Activated CD8-positive, alpha-beta memory T cell treated with anti-CD3 and anti-CD28 coated beads, Interleukin-2, amount 50 U/mL, for 48 hours (primary cell): ENCODE measurements at regions not wholly inside any gene's neighbourhood (a gene's known extent, or its start where the extent isn't known, plus 50 kb on each side); places are given as distances from the start of the nearest gene placed in this dataset.

ENCODE experiments used
- DNase-seq: peaks from one replicate; pipeline ENCODE4 v3.0.0-alpha.2; 2020

GRCh38 chr2:215765729-215766360 lies 247.5 kb downstream of the MREG start:
- no peak for DNase-seq

DNA sequence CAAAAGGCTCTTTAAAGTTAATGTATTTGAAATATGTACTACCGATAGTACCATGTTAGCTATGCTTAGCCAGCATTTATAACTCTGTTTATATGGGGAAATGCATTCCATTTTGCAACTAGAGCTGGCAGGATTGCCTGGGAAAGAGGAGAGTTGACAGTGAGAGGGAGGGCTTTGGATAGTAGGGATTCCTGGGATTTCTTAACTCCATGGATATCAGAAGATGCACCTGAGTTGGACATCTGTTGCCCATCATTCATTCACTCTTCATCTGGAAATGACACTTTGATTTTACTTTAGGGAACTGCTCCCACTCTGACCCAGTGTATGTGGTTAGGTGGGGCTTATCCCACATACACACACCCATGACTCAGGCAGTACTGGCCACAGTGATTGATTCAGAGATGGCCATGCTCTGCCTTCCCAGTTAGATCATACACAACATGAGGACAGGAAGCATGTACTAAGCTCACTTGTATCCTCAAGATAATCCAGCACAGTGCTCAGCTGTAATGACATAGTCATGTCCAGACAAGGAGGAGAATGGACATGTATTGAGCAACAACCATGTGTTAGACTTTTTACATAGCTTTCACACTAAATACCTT lies 248.8 kb downstream of the MREG start:
- no peak for DNase-seq

GRCh38 chr2:215760557-215760956 lies 252.8 kb downstream of the MREG start:
- no peak for DNase-seq

DNA sequence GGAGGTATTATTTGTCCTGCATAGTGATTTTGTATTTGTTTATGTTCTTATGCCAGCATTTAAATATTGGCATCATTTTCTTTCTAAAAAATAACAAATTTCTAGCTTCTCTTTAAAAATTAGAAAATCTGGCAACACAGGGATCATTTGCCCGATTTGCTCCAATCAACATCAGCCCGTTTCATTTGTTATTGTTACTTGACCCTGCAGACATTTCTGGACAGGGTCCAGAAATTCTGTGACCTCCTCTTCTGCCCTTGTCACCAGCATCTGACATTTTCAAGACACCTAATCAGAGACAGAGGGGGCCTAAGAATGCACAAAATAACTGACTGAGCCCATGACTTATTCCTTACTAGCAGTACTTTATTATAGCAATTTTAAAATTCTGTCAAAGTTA lies 253.3 kb downstream of the MREG start:
- DNase-seq, result no peak

DNA sequence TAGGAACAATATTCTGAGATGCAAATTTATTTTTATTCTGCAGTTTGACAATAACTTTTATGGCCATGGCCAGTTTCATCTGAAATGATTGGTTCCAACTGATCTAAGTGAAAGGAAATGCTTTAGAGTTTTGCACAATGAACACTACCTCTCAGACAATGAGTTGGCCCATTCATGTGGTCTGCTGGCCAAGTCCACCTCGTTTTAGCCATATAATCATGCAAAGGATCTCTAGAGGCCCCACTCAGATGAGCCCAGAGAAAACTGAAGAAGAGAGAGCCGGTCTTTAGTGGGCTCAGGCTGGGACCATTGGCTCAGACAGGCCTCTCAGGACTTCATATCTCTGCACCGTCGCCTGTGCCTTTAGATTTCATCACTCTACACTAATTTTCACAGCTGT lies 254.7 kb downstream of the MREG start:
- DNase-seq, result no peak

- DNase-seq, result no peak
These were observed 257.0 kb downstream of the MREG start for GRCh38 chr2:215756346-215756730.

DNA sequence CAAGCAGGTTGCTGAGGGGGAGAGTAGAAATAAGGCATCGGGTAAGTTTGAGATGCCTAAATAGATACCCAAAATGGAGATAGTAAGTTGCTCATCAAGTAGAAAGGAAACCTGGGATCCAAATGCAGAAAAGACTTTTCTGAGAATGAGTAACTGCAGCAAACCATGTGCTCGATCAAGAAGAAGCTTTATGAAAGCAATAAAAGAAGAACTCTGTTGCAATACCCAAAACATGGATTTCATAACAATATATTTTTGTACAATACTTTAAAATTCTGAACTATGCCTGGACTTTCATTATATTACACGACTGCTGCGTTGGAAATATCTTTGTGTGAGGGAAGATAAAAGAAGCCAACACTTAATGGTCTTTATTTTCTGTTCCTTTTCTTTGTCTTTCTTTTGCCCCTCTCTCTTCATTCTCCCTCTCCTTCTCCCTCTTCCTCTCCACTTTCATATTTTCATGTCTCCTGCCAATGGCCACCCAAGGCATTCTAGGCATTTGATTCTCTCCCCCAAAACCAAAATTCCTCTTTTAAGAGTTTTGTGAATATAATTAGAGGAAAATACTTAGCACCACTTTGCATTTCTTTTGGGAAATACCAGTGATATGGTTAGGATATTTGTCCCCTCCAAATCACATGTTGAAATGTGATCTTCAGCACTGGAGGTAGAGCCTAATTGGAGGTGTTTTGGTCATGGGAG lies 257.6 kb downstream of the MREG start:
- no peak for DNase-seq

DNA sequence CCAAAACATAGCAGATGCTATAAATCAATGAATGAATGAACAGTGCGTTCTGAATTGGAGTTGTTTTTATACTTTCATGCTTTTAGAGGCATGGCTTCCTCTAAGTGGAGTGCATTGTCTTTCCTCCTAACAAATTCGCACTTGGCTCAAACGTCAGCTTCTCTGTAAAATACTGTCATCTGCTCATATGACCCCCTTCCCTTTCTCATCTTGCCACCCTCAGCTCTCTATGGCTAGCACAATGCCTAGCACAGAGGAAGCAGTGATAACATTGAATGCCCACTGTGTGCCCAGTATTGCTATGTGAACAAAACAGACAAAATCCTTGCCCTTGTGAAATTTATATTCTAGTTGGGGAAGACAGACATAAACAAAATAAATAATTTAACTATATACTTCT lies 258.8 kb downstream of the MREG start:
- no peak for DNase-seq

DNA sequence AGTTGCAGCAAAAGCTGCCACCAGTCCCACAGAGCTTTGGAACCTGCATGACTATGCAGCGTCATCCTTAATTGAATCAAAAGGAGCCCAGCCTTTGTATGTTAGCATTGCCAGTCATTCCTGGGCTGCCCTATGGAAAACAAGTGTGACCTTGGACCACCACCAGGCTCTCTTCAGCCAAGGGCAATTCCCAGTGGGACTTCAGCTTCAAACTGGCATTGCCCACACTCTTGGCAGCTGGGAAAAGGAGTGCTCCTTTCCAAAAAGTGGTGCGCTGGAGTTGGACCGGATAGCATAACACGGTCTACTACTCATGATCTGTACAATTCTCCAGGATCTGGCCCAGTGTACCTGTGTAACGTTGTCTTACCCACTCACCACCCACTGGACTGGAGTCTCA lies 259.5 kb downstream of the MREG start:
- DNase-seq, result no peak

DNA sequence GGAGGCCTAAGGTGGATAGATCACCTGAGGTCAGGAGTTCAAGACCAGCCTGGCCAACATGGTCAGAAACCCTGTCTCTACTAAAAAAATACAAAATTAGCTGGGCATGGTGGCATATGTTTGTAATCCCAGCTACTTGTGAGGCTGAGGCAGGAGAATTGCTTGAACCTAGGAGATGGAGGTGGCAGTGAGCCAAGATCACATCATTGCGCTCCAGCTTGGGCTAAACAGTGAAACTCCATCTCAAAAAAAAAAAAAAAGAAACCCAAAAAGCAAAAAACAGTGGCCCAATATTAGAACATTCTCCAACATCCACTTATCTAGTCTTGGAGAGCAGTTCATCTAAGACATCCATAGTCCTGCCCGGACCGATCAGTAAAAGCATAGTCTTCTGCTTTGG lies 260.4 kb downstream of the MREG start:
- DNase-seq, result no peak

DNA sequence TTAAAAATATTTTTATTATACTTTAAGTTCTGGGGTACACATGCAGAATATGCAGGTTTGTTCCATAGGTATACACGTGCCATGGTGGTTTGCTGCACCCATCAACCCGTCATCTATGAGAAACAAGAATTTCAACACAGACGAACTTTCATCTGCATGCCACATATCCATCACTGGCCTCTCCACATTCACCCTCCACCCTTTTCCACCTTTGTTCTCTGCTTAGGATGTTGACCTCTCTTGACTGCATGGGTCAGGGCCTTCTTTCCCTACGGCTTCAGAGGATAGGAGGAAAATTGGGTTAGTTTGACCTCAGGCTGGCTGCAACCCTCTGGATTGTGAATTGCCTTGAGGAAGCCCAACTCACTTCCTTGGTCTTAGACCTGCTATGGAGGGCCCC lies 260.9 kb downstream of the MREG start:
- no peak for DNase-seq

DNA sequence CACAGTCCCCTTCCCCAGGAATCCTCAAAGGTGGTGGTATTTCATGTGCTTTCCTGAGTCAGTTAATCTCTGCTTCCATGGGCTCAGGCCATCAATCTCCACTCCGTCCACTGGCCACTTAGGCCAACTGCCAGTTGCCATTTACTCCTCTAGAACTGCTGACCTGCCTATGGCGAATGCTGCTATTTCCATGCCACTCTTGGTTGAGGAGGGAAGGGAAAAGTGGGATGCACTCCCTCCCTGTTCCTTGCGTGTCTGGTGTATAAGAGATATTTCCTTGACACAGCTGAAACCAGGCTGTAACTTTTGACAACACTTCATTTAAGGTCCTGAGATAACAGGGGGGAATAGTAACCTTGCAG lies 261.5 kb downstream of the MREG start:
- DNase-seq, result no peak

GRCh38 chr2:215751200-215751910 lies 262.0 kb downstream of the MREG start:
- no peak for DNase-seq

GRCh38 chr2:215750763-215751162 lies 262.6 kb downstream of the MREG start:
- DNase-seq, result no peak

DNA sequence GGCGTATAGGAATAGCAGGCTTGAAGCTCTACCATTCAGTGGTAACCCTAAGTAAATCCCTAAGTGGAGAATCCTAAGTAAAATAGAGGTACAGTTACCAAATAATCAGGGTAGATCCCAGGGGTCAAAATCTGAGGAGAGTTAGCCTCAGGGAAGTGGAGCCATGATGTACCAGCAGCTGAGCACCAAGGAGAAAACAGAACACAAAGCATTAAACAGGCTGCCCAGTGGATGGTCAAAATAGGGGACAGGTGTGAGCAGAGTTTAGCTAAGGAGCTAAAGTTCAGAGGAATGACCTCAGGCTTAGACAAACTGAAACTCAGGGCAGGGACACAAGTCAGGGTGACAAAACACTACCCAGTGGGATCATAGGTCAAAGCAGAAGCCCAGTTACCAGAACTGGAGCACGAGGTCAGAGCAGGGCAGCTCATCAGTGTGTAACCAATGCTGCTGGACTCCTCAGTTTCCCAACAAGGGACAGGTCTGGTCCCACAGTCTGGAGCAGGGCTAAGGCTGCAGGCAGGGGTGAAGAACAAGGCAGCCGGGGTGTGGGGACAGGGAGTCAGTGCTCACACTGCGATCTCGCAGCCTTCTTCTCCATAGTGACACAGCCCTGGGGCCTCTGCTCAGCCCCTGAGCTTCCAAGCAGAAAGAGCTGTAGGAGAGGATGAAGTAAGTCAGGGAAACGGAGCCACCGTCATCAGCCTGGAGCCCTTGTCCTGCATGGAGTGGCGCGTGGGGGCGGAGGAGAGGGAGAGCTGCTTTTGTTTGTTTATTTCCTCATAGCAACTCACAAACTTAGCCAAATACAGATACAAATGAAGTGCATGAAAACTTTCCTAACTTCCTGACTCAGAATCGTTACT lies 264.0 kb downstream of the MREG start:
- no peak for DNase-seq

- DNase-seq, result no peak
These were observed 264.9 kb downstream of the MREG start for GRCh38 chr2:215748446-215748845.

DNA sequence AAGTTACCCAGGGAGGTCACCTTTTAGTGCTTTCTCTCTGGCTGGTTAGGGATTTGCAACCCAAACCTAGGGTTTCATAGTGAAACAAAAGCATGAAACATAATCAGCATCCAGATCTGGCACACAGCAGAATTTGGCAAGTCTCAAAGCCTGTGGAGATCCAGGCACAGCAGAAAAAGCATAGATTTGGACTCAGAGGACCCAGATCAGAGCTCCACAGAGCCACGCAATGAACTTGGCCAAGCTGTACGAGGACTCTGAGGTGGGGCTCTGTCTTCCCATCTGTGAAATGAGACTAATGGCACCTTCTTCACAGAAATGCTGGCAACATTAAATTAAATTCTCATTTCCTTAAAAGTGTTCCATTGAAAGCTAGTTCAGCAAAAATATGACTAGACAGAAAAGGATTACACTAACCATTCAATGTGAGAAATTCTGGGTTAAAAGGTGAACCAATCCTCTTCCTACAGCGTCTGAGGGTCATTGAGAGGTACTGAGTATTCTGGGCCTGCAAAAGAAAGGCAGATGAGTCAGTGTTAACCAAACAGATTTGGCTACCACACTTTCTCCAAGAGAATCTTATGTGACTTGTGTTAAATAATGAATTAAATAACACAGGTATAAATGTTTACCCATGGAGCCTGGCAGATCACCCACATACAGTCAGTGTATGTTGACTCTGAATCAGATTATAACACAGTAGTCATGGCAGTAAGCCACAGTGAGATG lies 266.3 kb downstream of the MREG start:
- DNase-seq, result no peak

- no peak for DNase-seq
These were observed 267.0 kb downstream of the MREG start for GRCh38 chr2:215746226-215746886.

DNA sequence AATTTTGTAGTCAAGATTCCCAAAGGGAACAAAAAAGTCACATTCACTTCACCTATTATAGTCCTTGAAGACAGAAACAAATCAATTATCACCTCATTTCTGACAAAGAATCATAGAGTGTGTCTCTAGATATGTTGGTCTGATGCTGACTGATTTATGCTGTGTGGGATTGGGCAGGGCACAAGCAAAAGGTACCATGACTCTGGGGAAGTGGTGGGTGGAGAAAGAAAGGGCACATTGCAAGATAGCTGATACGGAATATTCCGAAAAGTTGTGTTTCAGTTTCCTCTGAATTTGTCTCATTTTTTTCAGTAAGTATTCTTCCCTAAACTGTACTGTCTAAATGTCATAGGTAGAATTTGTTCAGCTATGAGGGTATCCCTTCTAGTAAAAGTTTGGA lies 268.0 kb downstream of the MREG start:
- DNase-seq, result no peak

DNA sequence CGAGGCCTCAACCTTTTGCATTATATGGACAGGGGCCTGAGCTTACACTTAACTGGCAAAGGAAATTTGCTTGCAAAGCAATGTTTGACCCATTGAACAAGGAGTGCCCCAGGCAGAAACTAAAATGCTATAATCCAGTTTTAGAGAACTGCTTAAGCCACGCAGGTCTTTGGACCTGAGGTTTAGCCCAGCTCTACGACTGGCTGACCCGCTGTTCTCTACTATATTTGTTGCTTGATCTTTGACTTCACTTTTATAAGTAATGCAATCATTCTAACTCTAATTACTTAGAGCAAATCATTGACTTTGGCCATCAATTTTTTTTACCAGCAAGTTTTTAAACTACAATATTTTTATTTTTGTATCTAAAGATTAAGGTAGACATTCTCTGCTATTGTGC lies 268.8 kb downstream of the MREG start:
- DNase-seq, result no peak

GRCh38 chr2:215743066-215743465 lies 270.3 kb downstream of the MREG start:
- DNase-seq, result no peak

DNA sequence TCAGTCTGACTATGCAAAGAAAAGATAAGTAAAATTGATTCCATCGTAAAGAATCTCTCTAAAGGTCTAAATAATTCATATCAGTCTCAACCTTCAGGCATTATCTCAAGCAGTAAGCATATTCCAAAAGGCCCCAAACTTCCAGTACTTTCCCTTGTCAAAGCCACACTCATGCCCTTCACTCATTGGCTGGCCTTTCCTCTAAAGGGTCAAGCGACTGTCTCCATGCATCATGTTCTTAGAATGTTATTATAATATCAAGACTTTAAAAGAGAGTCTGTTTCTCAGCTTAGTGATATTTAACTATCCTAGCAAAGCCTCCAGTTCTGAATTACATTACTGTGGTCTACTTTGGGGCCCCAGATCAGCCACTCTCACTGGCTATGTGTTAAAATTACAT lies 271.3 kb downstream of the MREG start:
- no peak for DNase-seq
